Activated T-cell treated with anti-CD3 and anti-CD28 coated beads for 24 hours (primary cell): ENCODE measurements at regions not wholly inside any gene's neighbourhood (a gene's known extent, or its start where the extent isn't known, plus 50 kb on each side); places are given as distances from the start of the nearest gene placed in this dataset.

Source experiments
- DNase-seq: peaks from one replicate; pipeline ENCODE4 v3.0.0-alpha.2; 2020; ENCODE audit warnings: low read depth

- no peak for DNase-seq
Measured at GRCh38 chr11:70675697-70676374, 277.5 kb downstream of the CTTN start.

DNA sequence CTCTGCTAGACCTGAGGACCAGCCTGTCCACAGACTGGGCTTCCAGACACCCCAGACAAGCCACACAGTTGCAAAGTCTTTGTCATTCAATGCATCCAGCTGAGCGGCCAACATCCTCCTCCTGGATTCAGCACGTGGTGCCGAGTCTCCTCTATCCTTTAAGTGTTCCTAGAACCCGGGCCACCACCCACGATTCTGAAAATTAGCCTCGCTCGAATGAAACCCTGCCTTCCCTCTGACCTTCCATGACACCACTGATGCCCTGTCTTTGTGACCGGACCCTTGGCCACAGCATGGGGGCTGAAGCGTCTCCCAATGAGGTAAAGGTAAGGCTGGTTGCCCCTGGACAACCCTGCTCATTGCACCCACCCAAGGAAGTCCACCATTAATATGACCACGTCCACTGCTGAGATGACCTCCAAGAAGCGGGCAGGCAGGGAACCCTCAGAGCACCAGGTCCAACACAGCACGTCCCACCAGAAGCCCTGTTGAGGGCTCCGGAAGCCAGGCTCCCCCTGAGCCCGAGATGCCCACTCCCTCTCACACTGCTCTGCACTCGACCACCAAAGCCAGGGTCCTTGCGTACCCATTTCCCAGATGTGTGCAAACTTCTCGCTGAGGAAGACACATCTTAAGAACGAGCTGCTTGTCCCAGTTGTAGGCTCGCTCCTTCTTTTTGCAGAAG is 279.0 kb downstream of the CTTN start:
- no peak for DNase-seq

DNA sequence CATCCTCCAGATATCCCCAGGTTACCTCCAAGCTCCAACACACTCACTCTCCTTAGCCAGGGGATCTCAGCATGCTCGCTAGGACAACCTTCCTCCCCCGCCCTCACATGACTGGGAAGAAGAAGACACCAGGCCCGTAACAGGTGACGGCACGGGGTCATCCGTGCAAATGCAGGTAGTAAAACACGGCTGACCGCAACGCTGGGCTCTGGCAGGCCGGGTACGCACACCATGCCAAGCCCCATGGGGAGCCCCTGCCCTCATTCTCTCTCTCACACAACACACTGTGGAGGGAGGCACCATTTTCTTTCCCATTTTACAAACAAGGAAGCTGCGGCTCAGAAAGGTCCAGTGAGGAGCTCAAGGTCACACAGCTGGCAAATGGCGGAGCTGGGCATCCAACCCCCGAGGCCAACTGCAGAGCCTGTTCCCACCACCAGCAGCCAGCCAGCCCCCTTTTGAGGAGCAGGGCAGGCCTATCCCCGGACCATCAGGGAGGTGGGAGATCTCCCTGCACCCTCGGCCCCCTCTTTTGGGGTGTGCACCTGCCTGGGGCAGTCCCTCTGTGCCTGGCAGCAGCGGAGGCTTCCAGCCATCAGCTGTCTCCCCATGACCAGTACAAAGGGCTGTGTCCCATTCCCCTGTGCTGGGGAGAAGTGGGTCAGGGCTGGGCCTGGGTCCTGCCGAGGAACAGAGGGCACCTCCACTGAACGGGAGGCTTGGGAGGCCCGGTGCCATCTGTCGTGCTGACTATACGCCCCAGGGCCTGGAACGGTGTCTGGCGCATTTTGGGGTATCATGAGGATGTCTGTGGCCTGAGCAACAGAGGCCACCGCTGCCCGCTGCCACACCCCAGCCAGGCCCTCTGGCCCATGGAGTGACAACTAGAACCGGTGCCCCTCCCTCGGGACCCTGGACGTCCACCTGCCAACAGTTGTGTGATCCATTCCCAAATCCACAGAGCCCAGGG is 280.9 kb downstream of the CTTN start:
- no peak for DNase-seq

GRCh38 chr11:70680781-70681281 is 282.5 kb downstream of the CTTN start:
- DNase-seq, result no peak

- DNase-seq, result no peak
Measured at GRCh38 chr11:70682056-70682455, 283.7 kb downstream of the CTTN start.

- DNase-seq, result no peak
Measured at GRCh38 chr11:70682760-70683159, 284.4 kb downstream of the CTTN start.

GRCh38 chr11:70687716-70688115 is 289.4 kb downstream of the CTTN start:
- no peak for DNase-seq

DNA sequence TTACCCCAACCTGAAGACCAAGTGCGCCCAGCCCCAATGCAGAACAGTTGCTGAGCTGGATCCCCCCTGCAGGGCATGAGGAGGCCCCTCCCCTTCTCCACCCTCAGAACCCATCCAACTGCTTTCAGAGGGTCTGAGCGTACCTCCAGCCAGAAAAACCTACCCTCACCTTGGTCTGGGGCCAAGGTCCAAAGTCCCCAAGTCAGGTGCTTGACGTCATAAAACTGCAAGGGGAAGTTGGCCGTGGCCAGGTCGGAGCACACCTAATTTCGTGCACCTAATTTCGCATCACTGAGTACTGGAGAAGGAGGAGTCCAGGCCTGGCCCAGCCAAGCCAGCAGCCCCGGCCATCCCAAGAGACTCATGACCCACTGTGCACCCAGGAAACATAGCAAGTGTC is 289.8 kb downstream of the CTTN start:
- DNase-seq, result no peak

- DNase-seq, result no peak
Measured at GRCh38 chr11:70689764-70690163, 291.4 kb downstream of the CTTN start.

- DNase-seq, result no peak
Measured at GRCh38 chr11:70692131-70692530, 293.8 kb downstream of the CTTN start.

GRCh38 chr11:70694371-70694770 is 296.0 kb downstream of the CTTN start:
- DNase-seq, result no peak

GRCh38 chr11:70695086-70695960 is 297.0 kb downstream of the CTTN start:
- no peak for DNase-seq

DNA sequence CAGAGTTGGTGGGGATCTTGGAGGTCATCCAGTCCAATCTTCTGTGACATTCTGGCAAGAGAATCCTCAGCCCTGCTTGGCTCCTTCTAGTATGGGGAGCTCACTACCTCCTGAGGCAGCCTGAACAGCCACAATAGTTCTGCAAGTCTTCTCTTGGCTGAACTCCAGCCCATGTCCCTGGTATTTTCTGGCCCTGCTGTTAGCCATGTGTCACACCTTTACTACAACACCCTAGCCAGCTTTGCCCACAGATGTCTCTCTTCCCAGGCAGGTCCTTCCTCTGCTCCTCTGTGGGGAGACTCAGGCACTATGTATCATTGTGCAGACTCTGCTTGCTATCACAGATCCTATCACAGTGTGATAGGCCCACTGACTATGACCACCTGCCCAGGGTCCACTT is 297.7 kb downstream of the CTTN start:
- DNase-seq, result no peak

GRCh38 chr11:70696564-70696963 is 298.2 kb downstream of the CTTN start:
- DNase-seq, result no peak

- DNase-seq, result no peak
Measured at GRCh38 chr11:70697701-70698100, 299.4 kb downstream of the CTTN start.

DNA sequence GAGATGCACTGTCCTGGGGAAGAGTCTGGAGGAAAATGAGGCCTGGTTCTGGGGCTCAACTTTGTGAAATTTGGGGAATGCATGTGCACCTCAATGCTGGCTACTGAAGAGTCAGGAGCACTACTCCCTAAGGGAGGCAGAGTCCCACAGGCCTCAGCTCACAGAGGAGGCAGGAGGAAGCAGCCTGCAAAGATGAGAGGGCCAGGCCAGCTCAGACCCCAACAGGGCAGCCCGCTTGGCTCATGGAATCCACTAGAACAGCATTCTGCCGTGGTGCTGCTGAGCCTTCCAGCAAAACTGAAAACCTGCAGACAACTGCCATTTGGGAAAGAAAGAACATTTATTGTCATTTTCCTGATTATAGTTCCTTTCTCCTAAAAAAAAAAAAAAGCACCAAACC is 300.5 kb downstream of the CTTN start:
- no peak for DNase-seq

DNA sequence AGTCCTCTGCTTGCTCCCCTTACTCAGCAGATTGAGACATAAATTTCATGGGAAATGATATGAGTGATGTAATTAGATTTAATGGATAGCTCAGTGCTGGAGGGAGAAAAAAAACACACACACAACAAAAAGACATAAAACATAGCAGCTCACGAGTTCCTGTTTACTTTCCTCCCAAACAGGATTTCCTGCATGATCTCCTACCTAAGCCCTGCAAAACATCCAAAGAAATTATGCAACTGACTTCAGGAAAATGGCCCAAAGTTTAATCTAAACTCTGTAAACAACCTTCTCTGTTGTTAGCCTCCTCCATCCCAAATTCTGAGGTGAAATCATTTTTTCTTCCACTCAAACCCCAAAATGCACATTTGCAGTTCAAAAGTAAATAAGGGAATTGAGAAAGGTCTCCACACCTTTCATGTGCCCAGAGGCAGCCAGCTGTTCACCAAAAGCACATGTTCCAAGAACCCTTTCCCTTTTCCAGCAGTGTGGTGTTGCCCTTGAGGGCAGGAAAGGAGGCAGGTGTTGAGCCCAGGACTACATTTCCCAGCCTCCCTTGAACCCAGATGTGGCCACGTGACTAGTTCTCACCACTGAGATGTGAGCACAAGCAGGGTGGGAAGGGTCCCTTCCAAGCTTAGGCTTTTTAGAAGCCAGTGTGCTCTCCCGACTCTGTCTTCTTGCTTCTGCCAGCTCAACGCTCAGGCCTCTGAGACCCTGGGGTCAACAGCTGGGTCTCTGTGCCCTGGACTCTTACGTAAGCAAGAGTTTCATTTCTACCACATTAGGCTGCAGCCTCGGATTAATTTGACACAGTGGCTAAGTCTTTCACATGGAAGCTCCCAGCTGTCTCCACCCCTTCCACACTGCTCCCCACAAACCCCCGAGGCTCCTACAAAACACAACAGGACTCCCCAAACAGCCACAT is 301.2 kb downstream of the CTTN start:
- no peak for DNase-seq

GRCh38 chr11:70700453-70700852 is 302.1 kb downstream of the CTTN start:
- DNase-seq, result no peak

DNA sequence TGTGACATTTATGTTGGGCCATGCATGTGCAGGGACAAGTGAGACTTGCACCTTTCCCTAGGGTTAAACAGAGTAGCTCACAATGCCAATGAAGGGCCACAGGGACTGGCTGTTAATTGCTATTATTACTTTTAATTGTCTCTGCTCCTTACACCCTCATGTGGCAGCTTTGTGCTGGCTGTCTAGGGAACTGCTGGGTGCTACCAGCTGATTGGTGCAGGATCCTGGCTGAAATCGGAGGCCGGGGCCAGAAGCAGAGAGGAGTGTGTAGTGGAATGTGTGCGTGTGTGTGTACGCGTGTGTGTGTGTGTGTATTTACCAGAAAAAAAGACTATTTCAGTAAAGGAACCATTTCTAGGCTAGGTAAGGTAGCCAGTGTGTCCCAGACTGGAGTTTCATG is 302.5 kb downstream of the CTTN start:
- DNase-seq, result no peak

DNA sequence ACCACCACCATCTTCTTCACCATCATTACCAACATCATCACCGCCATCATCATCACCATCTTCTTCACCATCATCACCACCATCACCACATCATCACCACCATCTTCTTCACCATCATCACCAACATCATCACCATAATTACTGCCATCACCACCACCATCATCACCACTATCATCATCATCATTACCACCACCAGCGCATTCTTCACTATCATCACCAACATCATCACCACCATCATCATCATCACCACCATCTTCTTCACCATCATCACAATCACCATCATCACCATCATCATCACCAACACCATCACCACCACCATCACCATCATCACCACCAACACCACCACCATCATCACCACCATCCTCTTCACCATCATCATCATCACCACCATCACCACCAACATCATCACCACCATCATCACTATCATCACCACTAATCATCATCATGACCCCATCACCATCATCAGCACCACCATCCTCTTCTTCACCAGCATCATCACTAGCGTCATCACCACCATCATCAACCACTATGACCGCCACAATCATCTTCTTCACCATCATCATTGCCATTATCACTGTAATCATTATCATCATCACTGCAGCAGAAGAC is 303.8 kb downstream of the CTTN start:
- DNase-seq, result no peak
